Sigmoid colon (tissue), 4 donors: ENCODE measurements at regions not wholly inside any gene's neighbourhood (a gene's known extent, or its start where the extent isn't known, plus 50 kb on each side); places are given as distances from the start of the nearest gene placed in this dataset.

Source experiments
- POLR2A ChIP-seq, 2 donors: fragments of 450-650 bp; IDR thresholded peaks; one replicate each; pipeline ENCODE4 v1.6.1; 2016; ENCODE audit warnings: antibody characterized with exemption in 2 of 2, mild to moderate bottlenecking in 2 of 2, moderate library complexity in 2 of 2
- POLR2AphosphoS5 ChIP-seq, 4 donors: sonication (generic); formaldehyde crosslinking; IDR thresholded peaks; one replicate each; pipeline ENCODE4 v1.6.1; 2017; ENCODE audit warnings: antibody characterized with exemption in 4 of 4
- TF ChIP-seq, protein P1 (sequence below), 4 experiments: fragments of 450-650 bp in 3 of 4; fragments of 200-600 bp in 1 of 4; IDR thresholded peaks; one replicate each; pipeline ENCODE4 v1.5.1; 2016 to 2019; ENCODE audit warnings: antibody characterized with exemption in 4 of 4, mild to moderate bottlenecking in 3 of 4, moderate library complexity in 2 of 4

DNA sequence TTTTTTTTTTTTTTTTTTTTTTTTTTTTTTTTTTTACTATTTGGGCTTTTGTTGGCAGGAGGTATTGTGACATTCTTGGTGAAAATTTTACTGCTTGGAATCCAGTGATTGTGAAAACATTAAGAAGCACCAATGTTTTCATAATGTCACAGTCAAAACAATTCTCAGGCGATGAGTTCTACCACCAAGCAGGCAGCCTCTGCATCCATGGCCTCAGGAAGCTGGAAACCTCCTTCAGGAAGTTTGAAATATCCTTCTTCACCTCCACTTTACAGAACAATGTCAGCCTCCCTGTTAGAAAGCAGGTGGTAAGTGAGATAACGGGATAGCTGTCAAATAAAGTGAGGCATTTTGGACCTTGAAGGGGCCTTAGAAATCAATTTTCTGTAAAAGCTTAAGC lies 98.3 kb downstream of the MEX3B start:
- TF ChIP-seq POLR2AphosphoS5 (IDR thresholded peaks at IDR 0.05) (no peak), POLR2A (IDR thresholded peaks at IDR 0.05) (no peak)
- TF ChIP-seq, protein P1, sequence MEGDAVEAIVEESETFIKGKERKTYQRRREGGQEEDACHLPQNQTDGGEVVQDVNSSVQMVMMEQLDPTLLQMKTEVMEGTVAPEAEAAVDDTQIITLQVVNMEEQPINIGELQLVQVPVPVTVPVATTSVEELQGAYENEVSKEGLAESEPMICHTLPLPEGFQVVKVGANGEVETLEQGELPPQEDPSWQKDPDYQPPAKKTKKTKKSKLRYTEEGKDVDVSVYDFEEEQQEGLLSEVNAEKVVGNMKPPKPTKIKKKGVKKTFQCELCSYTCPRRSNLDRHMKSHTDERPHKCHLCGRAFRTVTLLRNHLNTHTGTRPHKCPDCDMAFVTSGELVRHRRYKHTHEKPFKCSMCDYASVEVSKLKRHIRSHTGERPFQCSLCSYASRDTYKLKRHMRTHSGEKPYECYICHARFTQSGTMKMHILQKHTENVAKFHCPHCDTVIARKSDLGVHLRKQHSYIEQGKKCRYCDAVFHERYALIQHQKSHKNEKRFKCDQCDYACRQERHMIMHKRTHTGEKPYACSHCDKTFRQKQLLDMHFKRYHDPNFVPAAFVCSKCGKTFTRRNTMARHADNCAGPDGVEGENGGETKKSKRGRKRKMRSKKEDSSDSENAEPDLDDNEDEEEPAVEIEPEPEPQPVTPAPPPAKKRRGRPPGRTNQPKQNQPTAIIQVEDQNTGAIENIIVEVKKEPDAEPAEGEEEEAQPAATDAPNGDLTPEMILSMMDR (IDR thresholded peaks at IDR 0.05): no peak
